Body of pancreas (tissue), 4 donors: ENCODE measurements at regions not wholly inside any gene's neighbourhood (a gene's known extent, or its start where the extent isn't known, plus 50 kb on each side); places are given as distances from the start of the nearest gene placed in this dataset.

Experiments used
- CTCF ChIP-seq, 7 experiments: fragments of 450-650 bp in 4 of 7; fragments of 200-600 bp in 3 of 7; sonication (generic) in 3 of 7; IDR thresholded peaks; one replicate each; pipeline ENCODE4 v1.5.1; 2016 to 2019; ENCODE audit warnings: antibody characterized with exemption in 7 of 7
- POLR2A ChIP-seq, 3 donors: fragments of 450-650 bp; IDR thresholded peaks; one replicate each; pipeline ENCODE4 v1.6.1; 2016; ENCODE audit warnings: antibody characterized with exemption in 3 of 3, mild to moderate bottlenecking in 2 of 3

GRCh38 chr7:125661-126060, 66.7 kb upstream of the FAM20C start:
- TF ChIP-seq CTCF (IDR thresholded peaks at IDR 0.05) (no peak), POLR2A (IDR thresholded peaks at IDR 0.05) (no peak)
